ENCODE measurements at regions not wholly inside any gene's neighbourhood (a gene's known extent, or its start where the extent isn't known, plus 50 kb on each side); places are given as distances from the start of the nearest gene placed in this dataset.

DNA sequence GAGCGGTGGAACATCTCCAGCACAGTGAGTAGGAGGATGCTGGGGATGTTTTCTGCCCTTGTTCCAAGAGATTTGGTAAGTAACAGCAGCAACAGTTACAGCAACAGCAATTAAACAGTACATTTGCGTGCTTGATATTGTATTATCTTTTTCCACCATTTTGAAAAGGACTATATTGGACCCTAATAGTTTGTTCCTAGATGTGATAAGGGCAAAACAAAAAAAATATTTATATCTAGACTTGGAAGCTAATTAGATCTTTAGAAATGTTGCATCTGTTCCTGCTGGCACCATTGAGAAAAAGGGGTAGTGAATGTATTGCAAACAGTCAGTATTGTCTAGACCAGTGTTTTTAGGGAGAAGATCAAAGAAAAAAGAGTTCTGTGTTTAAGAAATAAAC is 759.9 kb downstream of the JRKL start:
- no peak overlapping the region for H3K4me3 Mint-ChIP-seq
- H4K20me1 ChIP-seq (replicated peaks; ENCODE audit: insufficient read depth): no peaks in the 10 kb centered on the region
- no peak overlapping the region for H3K4me3 ChIP-seq
- no peak overlapping the region for H3K4me2 ChIP-seq
- H2AFZ ChIP-seq: no peak overlapping the region
- H3K27ac Mint-ChIP-seq: no peak overlapping the region
- H3K79me2 ChIP-seq (replicated peaks; ENCODE audit: insufficient read depth): no peaks in the 10 kb centered on the region
- no peaks in the 10 kb centered on the region for H3K27me3 ChIP-seq (ENCODE audit: insufficient read depth)
- no peaks in the 10 kb centered on the region for H3K36me3 Mint-ChIP-seq (ENCODE audit: low read depth)
- H3F3A ChIP-seq (replicated peaks; ENCODE audit: low read depth): no peaks in the 10 kb centered on the region
- H3K27me3 Mint-ChIP-seq (ENCODE audit: insufficient read depth, low read depth, poor library complexity): no peaks in the 10 kb centered on the region
- no peaks in the 10 kb centered on the region for H3K9me3 Mint-ChIP-seq
- H3K9me2 ChIP-seq (ENCODE audit: insufficient read depth): peaks cover 3% of the 10 kb centered on the region; the same call in 1 of the 2 replicates
- ATAC-seq: no peak
- H3K36me3 ChIP-seq (ENCODE audit: insufficient read depth): no peaks in the 10 kb centered on the region
- no peak for DNase-seq (ENCODE audit: low spot score)
- no peak for TF ChIP-seq POLR2AphosphoS5 (IDR thresholded peaks at IDR 0.05; ENCODE audit: low read depth)
- no peaks in the 10 kb centered on the region for H3K4me1 Mint-ChIP-seq
- H3K4me1 ChIP-seq (ENCODE audit: insufficient read depth): no peaks in the 10 kb centered on the region
- H3K27ac ChIP-seq (ENCODE audit: low read depth): no peak overlapping the region

DNA sequence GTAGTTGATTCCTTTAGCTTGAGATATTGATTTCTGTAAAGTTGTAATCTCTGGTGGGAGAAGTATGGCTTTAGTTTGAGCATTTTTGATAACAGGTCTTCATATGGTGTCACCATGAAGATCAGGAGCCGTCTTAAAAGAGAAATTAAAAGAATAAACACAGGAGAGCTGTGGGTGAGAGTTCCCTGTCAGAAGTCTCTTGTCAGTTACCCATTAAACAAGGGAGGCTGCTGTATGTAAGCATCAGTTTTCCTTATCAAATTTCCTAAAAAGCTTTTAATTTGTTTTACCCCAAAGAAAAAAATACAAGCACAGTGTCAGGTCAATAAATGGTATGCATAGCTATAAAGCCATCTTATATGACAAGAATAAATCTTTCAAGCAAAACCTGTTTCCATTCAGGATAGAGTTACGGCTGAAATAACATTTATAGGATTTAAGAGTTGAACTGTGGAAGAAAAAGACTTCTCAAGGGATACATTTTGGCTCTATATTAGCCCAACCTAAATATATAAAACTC is 767.5 kb downstream of the JRKL start:
- Mint-ChIP-seq H3K4me3 (no peak overlapping the region), H3K27ac (no peak overlapping the region; the same call in 1 of the 2 replicates), H3K27me3 (ENCODE audit: insufficient read depth, low read depth, poor library complexity) (no peaks in the 10 kb centered on the region), H3K9me3 (no peaks in the 10 kb centered on the region), H3K36me3 (ENCODE audit: low read depth) (no peaks in the 10 kb centered on the region), H3K4me1 (peaks cover 15% of the 10 kb centered on the region)
- H3K4me2 ChIP-seq: no peak overlapping the region
- no peaks in the 10 kb centered on the region for H3K36me3 ChIP-seq (ENCODE audit: insufficient read depth)
- ATAC-seq (no peak), DNase-seq (ENCODE audit: low spot score) (no peak)
- no peak overlapping the region for H3K27ac ChIP-seq (ENCODE audit: low read depth)
- H3K27me3 ChIP-seq (ENCODE audit: insufficient read depth): no peaks in the 10 kb centered on the region
- H3K4me1 ChIP-seq (ENCODE audit: insufficient read depth): peaks cover 15% of the 10 kb centered on the region
- no peak overlapping the region for H2AFZ ChIP-seq
- no peak overlapping the region for H3K4me3 ChIP-seq
- no peaks in the 10 kb centered on the region for H3K79me2 ChIP-seq (replicated peaks; ENCODE audit: insufficient read depth)
- no peaks in the 10 kb centered on the region for H3K9me2 ChIP-seq (ENCODE audit: insufficient read depth)
- H3F3A ChIP-seq (replicated peaks; ENCODE audit: low read depth): no peaks in the 10 kb centered on the region
- no peaks in the 10 kb centered on the region for H4K20me1 ChIP-seq (replicated peaks; ENCODE audit: insufficient read depth)
- TF ChIP-seq, protein P1, sequence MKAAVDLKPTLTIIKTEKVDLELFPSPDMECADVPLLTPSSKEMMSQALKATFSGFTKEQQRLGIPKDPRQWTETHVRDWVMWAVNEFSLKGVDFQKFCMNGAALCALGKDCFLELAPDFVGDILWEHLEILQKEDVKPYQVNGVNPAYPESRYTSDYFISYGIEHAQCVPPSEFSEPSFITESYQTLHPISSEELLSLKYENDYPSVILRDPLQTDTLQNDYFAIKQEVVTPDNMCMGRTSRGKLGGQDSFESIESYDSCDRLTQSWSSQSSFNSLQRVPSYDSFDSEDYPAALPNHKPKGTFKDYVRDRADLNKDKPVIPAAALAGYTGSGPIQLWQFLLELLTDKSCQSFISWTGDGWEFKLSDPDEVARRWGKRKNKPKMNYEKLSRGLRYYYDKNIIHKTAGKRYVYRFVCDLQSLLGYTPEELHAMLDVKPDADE (IDR thresholded peaks at IDR 0.05): no peak
- TF ChIP-seq ZNF331 (CRISPR knock-in tag; IDR thresholded peaks at IDR 0.05; ENCODE audit: low read depth): no peak
- no peak for TF ChIP-seq EZH2phosphoT487 (IDR thresholded peaks at IDR 0.05; ENCODE audit: unreplicated experiment)
- TF ChIP-seq JUNB (IDR thresholded peaks at IDR 0.05; ENCODE audit: unreplicated experiment): no peak
- no peak for TF ChIP-seq POLR2AphosphoS5 (IDR thresholded peaks at IDR 0.05; ENCODE audit: low read depth)
- TF ChIP-seq EZH2 (IDR thresholded peaks at IDR 0.05; ENCODE audit: low read depth, unreplicated experiment): no peak
- TF ChIP-seq NANOG (IDR thresholded peaks at IDR 0.05; ENCODE audit: borderline replicate concordance): no peak
- no peak for TF ChIP-seq STAT1 (IDR thresholded peaks at IDR 0.05; ENCODE audit: unreplicated experiment)
- TF ChIP-seq, protein P2, sequence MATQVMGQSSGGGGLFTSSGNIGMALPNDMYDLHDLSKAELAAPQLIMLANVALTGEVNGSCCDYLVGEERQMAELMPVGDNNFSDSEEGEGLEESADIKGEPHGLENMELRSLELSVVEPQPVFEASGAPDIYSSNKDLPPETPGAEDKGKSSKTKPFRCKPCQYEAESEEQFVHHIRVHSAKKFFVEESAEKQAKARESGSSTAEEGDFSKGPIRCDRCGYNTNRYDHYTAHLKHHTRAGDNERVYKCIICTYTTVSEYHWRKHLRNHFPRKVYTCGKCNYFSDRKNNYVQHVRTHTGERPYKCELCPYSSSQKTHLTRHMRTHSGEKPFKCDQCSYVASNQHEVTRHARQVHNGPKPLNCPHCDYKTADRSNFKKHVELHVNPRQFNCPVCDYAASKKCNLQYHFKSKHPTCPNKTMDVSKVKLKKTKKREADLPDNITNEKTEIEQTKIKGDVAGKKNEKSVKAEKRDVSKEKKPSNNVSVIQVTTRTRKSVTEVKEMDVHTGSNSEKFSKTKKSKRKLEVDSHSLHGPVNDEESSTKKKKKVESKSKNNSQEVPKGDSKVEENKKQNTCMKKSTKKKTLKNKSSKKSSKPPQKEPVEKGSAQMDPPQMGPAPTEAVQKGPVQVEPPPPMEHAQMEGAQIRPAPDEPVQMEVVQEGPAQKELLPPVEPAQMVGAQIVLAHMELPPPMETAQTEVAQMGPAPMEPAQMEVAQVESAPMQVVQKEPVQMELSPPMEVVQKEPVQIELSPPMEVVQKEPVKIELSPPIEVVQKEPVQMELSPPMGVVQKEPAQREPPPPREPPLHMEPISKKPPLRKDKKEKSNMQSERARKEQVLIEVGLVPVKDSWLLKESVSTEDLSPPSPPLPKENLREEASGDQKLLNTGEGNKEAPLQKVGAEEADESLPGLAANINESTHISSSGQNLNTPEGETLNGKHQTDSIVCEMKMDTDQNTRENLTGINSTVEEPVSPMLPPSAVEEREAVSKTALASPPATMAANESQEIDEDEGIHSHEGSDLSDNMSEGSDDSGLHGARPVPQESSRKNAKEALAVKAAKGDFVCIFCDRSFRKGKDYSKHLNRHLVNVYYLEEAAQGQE (IDR thresholded peaks at IDR 0.05; ENCODE audit: unreplicated experiment): no peak
- TF ChIP-seq ZNF114 (CRISPR knock-in tag; IDR thresholded peaks at IDR 0.05): no peak
- TF ChIP-seq, protein P3, sequence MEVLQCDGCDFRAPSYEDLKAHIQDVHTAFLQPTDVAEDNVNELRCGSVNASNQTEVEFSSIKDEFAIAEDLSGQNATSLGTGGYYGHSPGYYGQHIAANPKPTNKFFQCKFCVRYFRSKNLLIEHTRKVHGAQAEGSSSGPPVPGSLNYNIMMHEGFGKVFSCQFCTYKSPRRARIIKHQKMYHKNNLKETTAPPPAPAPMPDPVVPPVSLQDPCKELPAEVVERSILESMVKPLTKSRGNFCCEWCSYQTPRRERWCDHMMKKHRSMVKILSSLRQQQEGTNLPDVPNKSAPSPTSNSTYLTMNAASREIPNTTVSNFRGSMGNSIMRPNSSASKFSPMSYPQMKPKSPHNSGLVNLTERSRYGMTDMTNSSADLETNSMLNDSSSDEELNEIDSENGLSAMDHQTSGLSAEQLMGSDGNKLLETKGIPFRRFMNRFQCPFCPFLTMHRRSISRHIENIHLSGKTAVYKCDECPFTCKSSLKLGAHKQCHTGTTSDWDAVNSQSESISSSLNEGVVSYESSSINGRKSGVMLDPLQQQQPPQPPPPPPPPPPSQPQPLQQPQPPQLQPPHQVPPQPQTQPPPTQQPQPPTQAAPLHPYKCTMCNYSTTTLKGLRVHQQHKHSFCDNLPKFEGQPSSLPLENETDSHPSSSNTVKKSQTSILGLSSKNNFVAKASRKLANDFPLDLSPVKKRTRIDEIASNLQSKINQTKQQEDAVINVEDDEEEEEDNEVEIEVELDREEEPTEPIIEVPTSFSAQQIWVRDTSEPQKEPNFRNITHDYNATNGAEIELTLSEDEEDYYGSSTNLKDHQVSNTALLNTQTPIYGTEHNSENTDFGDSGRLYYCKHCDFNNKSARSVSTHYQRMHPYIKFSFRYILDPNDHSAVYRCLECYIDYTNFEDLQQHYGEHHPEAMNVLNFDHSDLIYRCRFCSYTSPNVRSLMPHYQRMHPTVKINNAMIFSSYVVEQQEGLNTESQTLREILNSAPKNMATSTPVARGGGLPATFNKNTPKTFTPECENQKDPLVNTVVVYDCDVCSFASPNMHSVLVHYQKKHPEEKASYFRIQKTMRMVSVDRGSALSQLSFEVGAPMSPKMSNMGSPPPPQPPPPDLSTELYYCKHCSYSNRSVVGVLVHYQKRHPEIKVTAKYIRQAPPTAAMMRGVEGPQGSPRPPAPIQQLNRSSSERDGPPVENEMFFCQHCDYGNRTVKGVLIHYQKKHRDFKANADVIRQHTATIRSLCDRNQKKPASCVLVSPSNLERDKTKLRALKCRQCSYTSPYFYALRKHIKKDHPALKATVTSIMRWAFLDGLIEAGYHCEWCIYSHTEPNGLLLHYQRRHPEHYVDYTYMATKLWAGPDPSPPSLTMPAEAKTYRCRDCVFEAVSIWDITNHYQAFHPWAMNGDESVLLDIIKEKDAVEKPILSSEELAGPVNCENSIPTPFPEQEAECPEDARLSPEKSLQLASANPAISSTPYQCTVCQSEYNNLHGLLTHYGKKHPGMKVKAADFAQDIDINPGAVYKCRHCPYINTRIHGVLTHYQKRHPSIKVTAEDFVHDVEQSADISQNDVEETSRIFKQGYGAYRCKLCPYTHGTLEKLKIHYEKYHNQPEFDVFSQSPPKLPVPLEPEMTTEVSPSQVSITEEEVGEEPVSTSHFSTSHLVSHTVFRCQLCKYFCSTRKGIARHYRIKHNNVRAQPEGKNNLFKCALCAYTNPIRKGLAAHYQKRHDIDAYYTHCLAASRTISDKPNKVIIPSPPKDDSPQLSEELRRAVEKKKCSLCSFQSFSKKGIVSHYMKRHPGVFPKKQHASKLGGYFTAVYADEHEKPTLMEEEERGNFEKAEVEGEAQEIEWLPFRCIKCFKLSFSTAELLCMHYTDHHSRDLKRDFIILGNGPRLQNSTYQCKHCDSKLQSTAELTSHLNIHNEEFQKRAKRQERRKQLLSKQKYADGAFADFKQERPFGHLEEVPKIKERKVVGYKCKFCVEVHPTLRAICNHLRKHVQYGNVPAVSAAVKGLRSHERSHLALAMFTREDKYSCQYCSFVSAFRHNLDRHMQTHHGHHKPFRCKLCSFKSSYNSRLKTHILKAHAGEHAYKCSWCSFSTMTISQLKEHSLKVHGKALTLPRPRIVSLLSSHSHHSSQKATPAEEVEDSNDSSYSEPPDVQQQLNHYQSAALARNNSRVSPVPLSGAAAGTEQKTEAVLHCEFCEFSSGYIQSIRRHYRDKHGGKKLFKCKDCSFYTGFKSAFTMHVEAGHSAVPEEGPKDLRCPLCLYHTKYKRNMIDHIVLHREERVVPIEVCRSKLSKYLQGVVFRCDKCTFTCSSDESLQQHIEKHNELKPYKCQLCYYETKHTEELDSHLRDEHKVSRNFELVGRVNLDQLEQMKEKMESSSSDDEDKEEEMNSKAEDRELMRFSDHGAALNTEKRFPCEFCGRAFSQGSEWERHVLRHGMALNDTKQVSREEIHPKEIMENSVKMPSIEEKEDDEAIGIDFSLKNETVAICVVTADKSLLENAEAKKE (CRISPR knock-in tag; IDR thresholded peaks at IDR 0.05): no peak
- no peak for TF ChIP-seq CREB1 (CRISPR knock-in tag; IDR thresholded peaks at IDR 0.05; ENCODE audit: low read depth)

Data from GM23338 (cell line).